COLO668 (cell line): ENCODE measurements at regions not wholly inside any gene's neighbourhood (a gene's known extent, or its start where the extent isn't known, plus 50 kb on each side); places are given as distances from the start of the nearest gene placed in this dataset.

Source experiments
- DNase-seq: peaks from one replicate; lab custom pipeline; 2025; ENCODE audit not compliant: unreplicated experiment; lab: John Stamatoyannopoulos, UW

DNA sequence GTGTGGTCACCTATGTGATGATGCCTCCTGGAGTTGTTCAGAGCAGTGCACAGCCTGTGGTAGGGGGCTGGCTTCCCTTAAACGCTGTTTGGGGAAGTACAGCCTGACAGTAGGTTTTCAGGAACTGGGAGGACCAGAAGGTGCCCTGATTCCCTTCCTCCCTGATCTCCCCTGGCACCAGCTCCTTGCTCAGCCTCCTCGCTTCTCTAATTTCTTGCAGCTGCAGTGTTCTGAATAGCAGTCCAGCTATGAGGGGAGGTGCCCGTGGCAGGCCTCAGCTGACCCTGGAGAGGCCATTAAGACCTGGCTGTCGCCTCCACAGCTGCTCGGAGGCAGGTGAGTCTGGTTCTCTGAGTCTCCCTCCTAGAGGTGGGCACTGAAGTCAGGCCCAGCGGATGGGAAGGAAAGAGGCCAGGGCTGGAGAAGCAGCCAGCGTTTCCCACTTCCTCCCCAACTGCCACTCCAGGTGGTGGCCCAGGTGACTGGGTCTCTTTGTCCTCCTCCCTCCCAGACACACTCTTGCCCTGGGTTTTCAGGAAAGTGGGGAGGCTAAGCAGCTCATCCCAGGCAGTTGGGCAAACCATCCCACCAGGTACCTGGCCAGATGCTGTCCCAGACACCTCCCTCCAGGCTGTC lies 52.0 kb upstream of the RPL11 start:
- DNase-seq = no peak

DNA sequence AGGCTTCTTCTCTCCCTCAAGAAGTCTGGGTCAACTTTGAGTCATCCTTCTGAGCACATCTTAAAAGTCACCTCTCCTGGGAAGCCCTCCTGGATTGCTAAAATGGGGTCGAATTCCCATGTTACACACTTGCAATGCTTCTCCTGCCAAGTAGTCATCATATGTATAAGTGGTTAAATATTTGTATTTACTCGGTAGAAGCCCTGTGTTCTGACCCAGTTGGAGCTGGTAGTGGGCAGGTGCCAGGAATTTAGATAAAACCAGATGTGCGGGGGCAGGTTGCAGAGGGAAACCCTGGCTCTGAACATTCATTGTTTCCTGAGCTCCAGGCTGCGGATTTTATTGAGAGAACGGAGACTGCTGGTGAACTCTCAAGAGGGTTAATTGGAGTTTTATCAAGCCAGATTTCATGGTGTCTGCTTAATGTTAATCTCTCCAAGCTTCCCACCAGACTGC lies 52.8 kb upstream of the RPL11 start:
- DNase-seq = no peak

DNA sequence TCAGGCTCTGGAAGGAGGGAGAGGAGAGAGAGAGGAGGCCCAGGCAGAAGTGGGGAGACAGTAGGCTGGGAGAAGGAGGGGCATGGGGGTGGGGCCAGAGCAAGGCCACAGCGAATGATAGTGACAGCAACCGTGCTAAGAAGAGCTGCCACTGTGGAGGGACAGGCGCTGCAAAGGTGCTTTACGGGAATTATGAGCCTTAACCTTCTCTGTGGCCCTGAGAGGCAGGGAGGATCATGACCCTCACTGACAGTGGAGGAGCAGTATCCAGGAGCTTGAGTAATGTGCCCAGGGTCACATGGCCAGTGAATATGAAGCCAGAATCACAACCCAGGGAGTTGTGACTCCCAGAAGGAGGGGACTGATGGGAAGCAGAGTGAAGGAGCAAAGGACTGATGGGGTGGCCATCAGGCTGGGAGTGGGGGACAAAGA lies 53.4 kb upstream of the RPL11 start:
- no peak for DNase-seq

DNA sequence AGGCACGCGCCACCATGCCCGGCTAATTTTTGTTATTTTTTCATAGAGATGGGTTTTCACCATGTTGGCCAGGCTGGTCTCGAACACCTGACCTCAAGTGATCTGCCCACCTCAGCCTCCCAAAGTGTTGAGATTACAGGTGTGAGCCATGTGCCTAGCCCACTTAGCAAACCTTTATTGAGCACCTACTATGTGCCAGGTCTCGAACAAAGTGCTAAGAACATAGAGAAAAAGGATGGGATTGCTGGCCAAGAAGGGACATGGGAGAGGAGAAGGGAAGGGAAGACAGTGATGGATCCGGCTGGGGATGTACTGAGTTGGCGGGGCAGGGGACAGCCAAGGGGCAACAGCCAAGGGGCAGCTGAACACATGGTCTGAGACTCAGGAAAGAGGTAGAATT lies 55.6 kb upstream of the RPL11 start:
- DNase-seq = no peak

DNA sequence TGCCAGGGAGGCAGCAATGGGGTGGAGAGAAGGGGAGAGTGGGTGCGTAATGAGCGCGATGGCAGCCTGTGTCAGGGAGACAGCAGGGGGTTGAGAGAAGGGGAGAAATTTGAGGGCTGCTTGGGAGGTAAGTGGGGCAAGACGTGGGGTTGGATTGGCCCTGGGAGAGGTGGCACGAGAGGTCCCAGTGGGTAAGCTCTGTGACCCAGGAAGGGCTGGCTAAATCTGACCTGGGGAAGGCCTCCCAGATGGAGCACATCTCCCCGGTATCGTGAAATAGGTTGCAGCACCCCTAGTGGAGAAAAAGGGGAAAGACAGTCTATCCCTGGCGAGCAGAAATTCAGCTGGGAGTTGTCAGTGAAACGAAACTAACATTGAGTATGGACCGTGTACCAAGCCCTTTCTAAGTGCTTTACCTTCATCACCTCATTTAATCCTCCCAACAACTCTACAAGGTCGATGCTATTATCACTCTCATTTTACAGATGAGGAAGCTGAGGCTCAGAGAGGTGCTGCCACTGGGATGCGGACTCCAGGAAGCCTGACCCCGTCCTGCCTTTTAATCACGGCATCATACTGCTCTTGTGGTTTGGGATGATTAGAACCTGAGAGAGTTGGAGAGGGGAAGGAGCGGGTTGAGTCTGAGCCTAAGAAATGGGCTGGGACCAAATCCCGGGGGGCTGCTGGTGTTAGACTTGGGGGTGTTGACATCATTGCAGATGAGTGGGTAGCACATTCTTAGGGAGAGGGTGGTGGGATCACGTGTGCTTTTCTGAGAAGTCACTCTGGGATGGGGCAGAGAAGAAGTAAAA lies 56.6 kb upstream of the RPL11 start:
- DNase-seq = peak; percentile 68

GRCh38 chr1:23634518-23634839 lies 57.1 kb upstream of the RPL11 start:
- DNase-seq = no peak

DNA sequence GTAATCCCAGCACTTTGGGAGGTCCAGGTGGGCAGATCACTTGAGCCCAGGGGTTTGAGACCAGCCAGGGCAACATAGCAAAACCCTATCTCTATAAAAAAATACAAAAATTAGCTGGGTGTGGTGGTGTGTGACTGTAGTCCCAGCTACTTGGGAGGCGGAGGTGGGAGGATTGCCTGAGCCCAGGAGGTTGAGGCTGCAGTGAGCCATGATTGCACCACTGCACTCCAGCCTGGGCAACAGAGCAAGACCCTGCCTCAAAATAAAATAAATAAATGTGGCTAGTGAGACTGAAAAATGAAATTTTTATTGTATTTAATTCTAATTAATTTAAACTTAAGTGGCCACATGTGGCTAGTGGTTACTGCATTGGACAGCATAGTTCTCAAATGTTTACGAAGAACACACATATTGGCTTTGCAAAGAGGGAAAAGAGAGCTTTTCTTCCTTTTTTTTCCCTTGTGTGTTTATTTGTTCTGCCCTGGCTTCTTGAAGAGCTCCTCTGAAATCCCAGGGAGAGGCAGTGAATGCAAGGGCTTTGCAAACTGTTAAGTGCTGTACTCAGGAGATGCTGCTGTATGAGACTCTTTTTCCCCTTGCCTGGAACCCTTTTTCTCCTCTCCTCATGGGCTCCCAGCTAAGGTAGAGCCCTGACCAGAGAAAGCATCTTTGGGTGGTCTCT lies 59.0 kb upstream of the RPL11 start:
- DNase-seq = no peak

- DNase-seq = no peak
Measured at GRCh38 chr1:23629708-23630290, 61.8 kb upstream of the RPL11 start.

GRCh38 chr1:23628951-23629387 lies 62.6 kb upstream of the RPL11 start:
- DNase-seq = no peak

GRCh38 chr1:23627069-23627735 lies 64.4 kb upstream of the RPL11 start:
- no peak for DNase-seq

DNA sequence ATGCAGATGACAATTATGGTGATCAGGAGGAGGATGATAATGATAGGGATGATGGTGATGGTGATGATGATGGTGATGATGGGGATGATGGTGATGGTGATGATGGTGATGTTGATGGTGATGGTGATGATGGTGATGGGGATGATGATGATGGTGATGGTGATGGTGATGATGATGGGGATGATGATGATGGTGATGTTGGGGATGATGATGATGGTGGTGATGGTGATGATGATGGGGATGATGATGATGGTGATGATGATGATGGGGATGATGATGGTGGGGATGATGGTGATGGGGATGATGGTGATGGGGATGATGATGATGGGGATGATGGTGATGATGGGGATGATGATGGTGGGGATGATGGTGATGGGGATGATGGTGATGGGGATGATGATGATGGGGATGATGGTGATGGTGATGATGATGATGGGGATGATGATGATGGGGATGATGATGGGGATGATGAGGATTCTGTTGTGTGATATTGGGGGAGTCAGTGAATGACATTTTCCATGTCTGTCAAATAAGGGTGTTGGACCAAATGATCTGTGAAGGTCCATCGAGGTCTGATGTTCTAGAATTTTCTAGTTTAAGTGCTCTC lies 65.6 kb upstream of the RPL11 start:
- DNase-seq = no peak

- DNase-seq = no peak
Measured at GRCh38 chr1:23625459-23625858, 66.1 kb upstream of the RPL11 start.

- DNase-seq = no peak
Measured at GRCh38 chr1:23624440-23624839, 65.1 kb upstream of the ID3 start.

GRCh38 chr1:23622284-23622683 lies 63.0 kb upstream of the ID3 start:
- DNase-seq = no peak

GRCh38 chr1:23620605-23621004 lies 61.3 kb upstream of the ID3 start:
- DNase-seq = no peak

- DNase-seq = peak; percentile 100
Measured at GRCh38 chr1:23619299-23620188, 60.2 kb upstream of the ID3 start.

- DNase-seq = no peak
Measured at GRCh38 chr1:23618586-23619083, 59.3 kb upstream of the ID3 start.

- DNase-seq = no peak
Measured at GRCh38 chr1:23617084-23617521, 57.8 kb upstream of the ID3 start.

DNA sequence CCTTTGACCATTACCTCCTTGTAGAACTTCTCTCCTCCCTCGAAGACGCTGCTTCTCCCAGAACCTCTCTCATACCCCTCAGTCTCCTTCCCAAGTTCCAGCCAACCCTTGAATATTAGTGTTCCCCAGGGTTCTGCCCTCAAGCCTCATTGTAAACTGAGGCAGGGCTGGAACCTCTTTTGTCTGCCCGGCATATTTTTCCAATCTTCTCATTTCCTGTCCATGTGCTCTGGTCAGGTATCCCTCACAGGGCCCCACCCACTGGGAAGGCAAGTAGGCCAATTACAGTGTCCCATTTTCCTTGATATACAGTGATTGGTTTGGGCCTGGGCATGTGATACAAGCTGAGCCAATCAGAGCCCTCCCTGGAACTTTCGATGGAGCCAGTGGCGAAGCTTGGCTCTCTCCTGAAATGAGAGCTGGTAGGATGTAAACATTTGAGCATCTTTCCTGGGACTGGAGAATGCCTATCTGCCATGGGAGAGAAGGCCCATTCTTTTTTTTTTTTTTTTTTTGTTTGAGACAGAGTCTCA lies 57.1 kb upstream of the ID3 start:
- DNase-seq = no peak
